HepG2 (cell line): ENCODE measurements at regions not wholly inside any gene's neighbourhood (a gene's known extent, or its start where the extent isn't known, plus 50 kb on each side); places are given as distances from the start of the nearest gene placed in this dataset.

Source experiments
- ATAC-seq: fragments of 200-7000 bp; cut with Tn5 transposase; 3 replicates; pipeline ENCODE4 v1.9.1; 2020; ENCODE audit warnings: mild to moderate bottlenecking, moderate library complexity
- BruUV-seq: library from RNA; stranded (reverse); fragments of 400-500 nt; replicated peaks from 2 replicates; lab custom pipeline; 2021; lab: Mats Ljungman, UMichigan
- CTCF ChIA-PET: fragments of 300-600 bp; formaldehyde crosslinking; extraction: SDS; loops from one replicate; lab custom pipeline; 2021; ENCODE audit warnings: low total read pairs, inconsistent platforms, low intra/inter-chr PET ratio; lab: Yijun Ruan, JAX
- POLR2A ChIA-PET: fragments of 350-600 bp; sonication (Branson Sonifier 250); formaldehyde crosslinking; loops from one replicate; lab custom pipeline; 2020; ENCODE audit warnings: antibody characterized with exemption, inconsistent platforms; lab: Yijun Ruan, JAX
- DNase-seq: peaks from one replicate; pipeline ENCODE4 v3.0.0-alpha.2; 2015; ENCODE audit warnings: low spot score
- FAIRE-seq: peaks from 3 replicates; lab custom pipeline; 2011; peaks lifted over from hg19 to GRCh38; lab: Jason Lieb, UNC
- H2AFZ ChIP-seq: one replicate; pipeline ENCODE4 v1.6.1; 2011; ENCODE audit warnings: low read length, inconsistent platforms
- H3K27ac ChIP-seq: fragments of 300-600 bp; 3 replicates; pipeline ENCODE4 v1.8.0; 2011; ENCODE audit warnings: mixed run types, mild to moderate bottlenecking, mixed read lengths, low read length, inconsistent platforms; ENCODE audit not compliant: insufficient read depth; ENCODE audit errors: extremely low read length
- H3K27me3 ChIP-seq, 2 experiments: fragments of 200-600 bp in 1 of 2; 2 replicates in 1 of 2; 3 replicates in 1 of 2; pipeline versions ENCODE4 v1.6.0 to v1.8.0; 2011; ENCODE audit warnings: low read length in 2 of 2, mild to moderate bottlenecking in 2 of 2, moderate library complexity in 2 of 2, inconsistent platforms in 1 of 2; ENCODE audit not compliant: insufficient read depth in 2 of 2, control insufficient read depth in 1 of 2
- H3K36me3 ChIP-seq, 2 experiments: fragments of 200-600 bp in 1 of 2; replicated peaks in 1 of 2; 2 replicates in 1 of 2; 3 replicates in 1 of 2; pipeline versions ENCODE4 v1.5.1 to v1.8.0; 2011; ENCODE audit warnings: low read length in 2 of 2, inconsistent platforms in 1 of 2; ENCODE audit not compliant: insufficient read depth in 2 of 2, control insufficient read depth in 1 of 2
- H3K4me1 ChIP-seq: 2 replicates; pipeline ENCODE4 v1.5.1; 2012; ENCODE audit warnings: low read length, inconsistent platforms; ENCODE audit not compliant: insufficient read depth
- H3K4me2 ChIP-seq: 2 replicates; pipeline ENCODE4 v1.6.0; 2011; ENCODE audit warnings: low read depth, low read length, inconsistent platforms
- H3K4me3 ChIP-seq, 3 experiments: fragments of 200-600 bp in 1 of 3; sonication (generic), shearing (Covaris generic) in 1 of 3; replicated peaks in 1 of 3; 2 replicates each; pipeline ENCODE4 v1.5.1; 2011 to 2016; ENCODE audit warnings: low read length in 3 of 3, inconsistent platforms in 2 of 3, low read depth in 2 of 3, mild to moderate bottlenecking in 2 of 3, control low read depth in 1 of 3, mixed read lengths in 1 of 3; ENCODE audit not compliant: insufficient read depth in 1 of 3
- H3K79me2 ChIP-seq: one replicate; pipeline ENCODE4 v1.6.1; 2011; ENCODE audit warnings: low read length, inconsistent platforms; ENCODE audit not compliant: insufficient read depth
- H3K9ac ChIP-seq: 2 replicates; pipeline ENCODE4 v1.6.0; 2011; ENCODE audit warnings: mild to moderate bottlenecking, low read depth, low read length, inconsistent platforms; ENCODE audit not compliant: insufficient read depth
- H3K9me3 ChIP-seq: 2 replicates; pipeline ENCODE4 v1.5.1; 2012; ENCODE audit warnings: mild to moderate bottlenecking, low read length
- H4K20me1 ChIP-seq: 2 replicates; pipeline ENCODE4 v1.6.0; 2011; ENCODE audit warnings: inconsistent platforms, mild to moderate bottlenecking, low read length, moderate library complexity; ENCODE audit not compliant: insufficient read depth
- FOXK1 ChIP-seq: sonication (generic); formaldehyde crosslinking; IDR thresholded peaks from 2 replicates; pipeline ENCODE4 v1.4.0; 2020; ENCODE audit warnings: low read depth, missing genetic modification reagents, borderline replicate concordance
- FOXO1 ChIP-seq: sonication (generic); formaldehyde crosslinking; IDR thresholded peaks from 2 replicates; pipeline ENCODE4 v1.4.0; 2020; ENCODE audit warnings: missing genetic modification reagents
- GZF1 ChIP-seq: sonication (generic); formaldehyde crosslinking; IDR thresholded peaks from 2 replicates; pipeline ENCODE4 v1.5.1; 2020; ENCODE audit warnings: mild to moderate bottlenecking, missing genetic modification reagents
- PITX1 ChIP-seq: sonication (generic); formaldehyde crosslinking; IDR thresholded peaks from 2 replicates; pipeline ENCODE4 v1.5.1; 2020; ENCODE audit warnings: mild to moderate bottlenecking, missing genetic modification reagents
- RFX3 ChIP-seq: IDR thresholded peaks from 2 replicates; pipeline ENCODE4 v1.6.1; 2016; ENCODE audit warnings: missing biosample characterization, missing genetic modification reagents
- STAG1 ChIP-seq: sonication (generic); formaldehyde crosslinking; IDR thresholded peaks from 2 replicates; pipeline ENCODE4 v1.4.0; 2020; ENCODE audit warnings: missing genetic modification reagents
- ZC3H13 ChIP-seq: sonication (generic); formaldehyde crosslinking; IDR thresholded peaks from 2 replicates; pipeline ENCODE4 v1.8.1; 2023; ENCODE audit warnings: mild to moderate bottlenecking, missing genetic modification reagents, moderate library complexity
- ZNF33A ChIP-seq: sonication (generic); formaldehyde crosslinking; IDR thresholded peaks from 2 replicates; pipeline ENCODE4 v1.5.1; 2020; ENCODE audit warnings: missing genetic modification reagents, mild to moderate bottlenecking, moderate library complexity, borderline replicate concordance
- ZNF33B ChIP-seq: sonication (generic); formaldehyde crosslinking; IDR thresholded peaks from 2 replicates; pipeline ENCODE4 v1.5.1; 2020; ENCODE audit warnings: mild to moderate bottlenecking, missing genetic modification reagents
- WGBS: methylation state at CpG from one replicate; pipeline ENCODE4 v1.1.6; 2017; ENCODE audit warnings: low lambda C conversion rate; 5-methylcytosine and 5-hydroxymethylcytosine counted together
- in situ Hi-C: cut with HindIII; loops from 2 replicates; pipeline ENCODE4 v1.10.0; 2017; ENCODE audit warnings: low pct_unique_long_range_greater_than_20kb; ENCODE audit not compliant: extremely low pct_ligation_motif_present
- intact Hi-C: fragments of 100-400 bp; cut with micrococcal nuclease; formaldehyde crosslinking; loops from one replicate; pipeline ENCODE4 v1.10.0; 2022; ENCODE audit not compliant: unreplicated experiment
- TF ChIP-seq, protein P1 (sequence below): fragments of 450-650 bp; IDR thresholded peaks from 2 replicates; pipeline ENCODE4 v1.6.1; 2016
- TF ChIP-seq, protein P2 (sequence below): sonication (generic); formaldehyde crosslinking; IDR thresholded peaks from 2 replicates; pipeline ENCODE4 v1.8.1; 2022; ENCODE audit warnings: mild to moderate bottlenecking, missing genetic modification reagents
- TF ChIP-seq, protein P3 (sequence below): sonication (generic); formaldehyde crosslinking; IDR thresholded peaks from 2 replicates; pipeline ENCODE4 v1.4.0; 2020; ENCODE audit warnings: missing genetic modification reagents
- TF ChIP-seq, protein P4 (sequence below): IDR thresholded peaks from 2 replicates; pipeline ENCODE4 v1.6.1; 2016; ENCODE audit warnings: control low read depth
- TF ChIP-seq, protein P5 (sequence below): sonication (generic); formaldehyde crosslinking; IDR thresholded peaks from 2 replicates; pipeline ENCODE4 v1.5.0; 2020; ENCODE audit warnings: missing genetic modification reagents
- TF ChIP-seq, protein P6 (sequence below): sonication (generic); formaldehyde crosslinking; IDR thresholded peaks from 2 replicates; pipeline ENCODE4 v1.4.0; 2020; ENCODE audit warnings: missing genetic modification reagents; ENCODE audit errors: not compliant biosample characterization
- TF ChIP-seq, protein P7 (sequence below): sonication (generic); formaldehyde crosslinking; IDR thresholded peaks from 2 replicates; pipeline ENCODE4 v1.4.0; 2020; ENCODE audit warnings: mild to moderate bottlenecking, missing genetic modification reagents

DNA sequence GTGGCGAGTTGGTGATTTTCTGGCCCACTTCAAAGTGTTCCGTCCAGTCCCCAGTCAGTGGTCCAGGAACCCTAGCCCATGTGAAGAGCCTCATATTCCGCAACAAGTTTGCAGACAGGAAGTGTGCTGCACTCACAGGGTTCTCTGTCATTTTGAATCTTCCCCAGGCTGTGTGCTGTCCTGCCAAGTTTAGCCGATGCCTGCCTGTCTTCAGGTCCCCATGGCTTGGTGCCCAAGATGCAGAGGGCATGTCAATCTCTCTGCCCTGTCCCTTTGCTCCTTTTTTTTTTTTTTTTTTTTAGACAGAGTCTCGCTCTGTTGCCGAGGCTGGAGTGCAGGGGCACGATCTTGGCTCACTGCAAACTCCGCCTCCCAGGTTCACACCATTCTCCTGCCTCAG lies 69.9 kb upstream of the ATXN1 start:
- Histone ChIP-seq H4K20me1 (no peaks in the 10 kb centered on the region), H3K79me2 (no peaks in the 10 kb centered on the region), H3K4me2 (no peak overlapping the region), H3K4me1 (no peaks in the 10 kb centered on the region), H3K36me3 (no peaks in the 10 kb centered on the region), H3K27ac (no peak overlapping the region), H3K9me3 (no peaks in the 10 kb centered on the region), H2AFZ (no peak overlapping the region), H3K9ac (no peak overlapping the region), H3K27me3 (peaks cover 1 to 21% of the 10 kb centered on the region in 2 experiments; a peak in 3 of 5 replicates), H3K4me3 (no peak overlapping the region)
- in situ Hi-C loops (no loop called here), intact Hi-C loops (no loop called here)
- CTCF ChIA-PET = no interaction called here
- DNase-seq (no peak), ATAC-seq (no peak), FAIRE-seq (no peak)
- POLR2A ChIA-PET = no interaction called here
- 40% methylated on average over 8 of the region's 8 CpGs for WGBS
- no TSS peak for BruUV-seq
- TF ChIP-seq ZNF33A (CRISPR knock-in tag) (no peak), ZNF33B (no peak), GZF1 (no peak), FOXK1 (CRISPR knock-in tag) (no peak), ZC3H13 (CRISPR knock-in tag) (no peak), PITX1 (no peak), STAG1 (no peak), FOXO1 (CRISPR knock-in tag) (no peak), RFX3 (CRISPR knock-in tag) (no peak)
- TF ChIP-seq, protein P1, sequence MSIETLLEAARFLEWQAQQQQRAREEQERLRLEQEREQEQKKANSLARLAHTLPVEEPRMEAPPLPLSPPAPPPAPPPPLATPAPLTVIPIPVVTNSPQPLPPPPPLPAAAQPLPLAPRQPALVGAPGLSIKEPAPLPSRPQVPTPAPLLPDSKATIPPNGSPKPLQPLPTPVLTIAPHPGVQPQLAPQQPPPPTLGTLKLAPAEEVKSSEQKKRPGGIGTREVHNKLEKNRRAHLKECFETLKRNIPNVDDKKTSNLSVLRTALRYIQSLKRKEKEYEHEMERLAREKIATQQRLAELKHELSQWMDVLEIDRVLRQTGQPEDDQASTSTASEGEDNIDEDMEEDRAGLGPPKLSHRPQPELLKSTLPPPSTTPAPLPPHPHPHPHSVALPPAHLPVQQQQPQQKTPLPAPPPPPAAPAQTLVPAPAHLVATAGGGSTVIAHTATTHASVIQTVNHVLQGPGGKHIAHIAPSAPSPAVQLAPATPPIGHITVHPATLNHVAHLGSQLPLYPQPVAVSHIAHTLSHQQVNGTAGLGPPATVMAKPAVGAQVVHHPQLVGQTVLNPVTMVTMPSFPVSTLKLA = no peak
- TF ChIP-seq, protein P2, sequence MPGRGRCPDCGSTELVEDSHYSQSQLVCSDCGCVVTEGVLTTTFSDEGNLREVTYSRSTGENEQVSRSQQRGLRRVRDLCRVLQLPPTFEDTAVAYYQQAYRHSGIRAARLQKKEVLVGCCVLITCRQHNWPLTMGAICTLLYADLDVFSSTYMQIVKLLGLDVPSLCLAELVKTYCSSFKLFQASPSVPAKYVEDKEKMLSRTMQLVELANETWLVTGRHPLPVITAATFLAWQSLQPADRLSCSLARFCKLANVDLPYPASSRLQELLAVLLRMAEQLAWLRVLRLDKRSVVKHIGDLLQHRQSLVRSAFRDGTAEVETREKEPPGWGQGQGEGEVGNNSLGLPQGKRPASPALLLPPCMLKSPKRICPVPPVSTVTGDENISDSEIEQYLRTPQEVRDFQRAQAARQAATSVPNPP (CRISPR knock-in tag) = no peak
- TF ChIP-seq, protein P3, sequence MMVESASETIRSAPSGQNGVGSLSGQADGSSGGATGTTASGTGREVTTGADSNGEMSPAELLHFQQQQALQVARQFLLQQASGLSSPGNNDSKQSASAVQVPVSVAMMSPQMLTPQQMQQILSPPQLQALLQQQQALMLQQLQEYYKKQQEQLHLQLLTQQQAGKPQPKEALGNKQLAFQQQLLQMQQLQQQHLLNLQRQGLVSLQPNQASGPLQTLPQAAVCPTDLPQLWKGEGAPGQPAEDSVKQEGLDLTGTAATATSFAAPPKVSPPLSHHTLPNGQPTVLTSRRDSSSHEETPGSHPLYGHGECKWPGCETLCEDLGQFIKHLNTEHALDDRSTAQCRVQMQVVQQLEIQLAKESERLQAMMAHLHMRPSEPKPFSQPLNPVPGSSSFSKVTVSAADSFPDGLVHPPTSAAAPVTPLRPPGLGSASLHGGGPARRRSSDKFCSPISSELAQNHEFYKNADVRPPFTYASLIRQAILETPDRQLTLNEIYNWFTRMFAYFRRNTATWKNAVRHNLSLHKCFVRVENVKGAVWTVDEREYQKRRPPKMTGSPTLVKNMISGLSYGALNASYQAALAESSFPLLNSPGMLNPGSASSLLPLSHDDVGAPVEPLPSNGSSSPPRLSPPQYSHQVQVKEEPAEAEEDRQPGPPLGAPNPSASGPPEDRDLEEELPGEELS (CRISPR knock-in tag) = no peak
- TF ChIP-seq, protein P4, sequence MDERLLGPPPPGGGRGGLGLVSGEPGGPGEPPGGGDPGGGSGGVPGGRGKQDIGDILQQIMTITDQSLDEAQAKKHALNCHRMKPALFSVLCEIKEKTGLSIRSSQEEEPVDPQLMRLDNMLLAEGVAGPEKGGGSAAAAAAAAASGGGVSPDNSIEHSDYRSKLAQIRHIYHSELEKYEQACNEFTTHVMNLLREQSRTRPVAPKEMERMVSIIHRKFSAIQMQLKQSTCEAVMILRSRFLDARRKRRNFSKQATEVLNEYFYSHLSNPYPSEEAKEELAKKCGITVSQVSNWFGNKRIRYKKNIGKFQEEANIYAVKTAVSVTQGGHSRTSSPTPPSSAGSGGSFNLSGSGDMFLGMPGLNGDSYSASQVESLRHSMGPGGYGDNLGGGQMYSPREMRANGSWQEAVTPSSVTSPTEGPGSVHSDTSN (CRISPR knock-in tag) = no peak
- TF ChIP-seq, protein P5, sequence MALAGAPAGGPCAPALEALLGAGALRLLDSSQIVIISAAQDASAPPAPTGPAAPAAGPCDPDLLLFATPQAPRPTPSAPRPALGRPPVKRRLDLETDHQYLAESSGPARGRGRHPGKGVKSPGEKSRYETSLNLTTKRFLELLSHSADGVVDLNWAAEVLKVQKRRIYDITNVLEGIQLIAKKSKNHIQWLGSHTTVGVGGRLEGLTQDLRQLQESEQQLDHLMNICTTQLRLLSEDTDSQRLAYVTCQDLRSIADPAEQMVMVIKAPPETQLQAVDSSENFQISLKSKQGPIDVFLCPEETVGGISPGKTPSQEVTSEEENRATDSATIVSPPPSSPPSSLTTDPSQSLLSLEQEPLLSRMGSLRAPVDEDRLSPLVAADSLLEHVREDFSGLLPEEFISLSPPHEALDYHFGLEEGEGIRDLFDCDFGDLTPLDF (CRISPR knock-in tag) = no peak
- TF ChIP-seq, protein P6, sequence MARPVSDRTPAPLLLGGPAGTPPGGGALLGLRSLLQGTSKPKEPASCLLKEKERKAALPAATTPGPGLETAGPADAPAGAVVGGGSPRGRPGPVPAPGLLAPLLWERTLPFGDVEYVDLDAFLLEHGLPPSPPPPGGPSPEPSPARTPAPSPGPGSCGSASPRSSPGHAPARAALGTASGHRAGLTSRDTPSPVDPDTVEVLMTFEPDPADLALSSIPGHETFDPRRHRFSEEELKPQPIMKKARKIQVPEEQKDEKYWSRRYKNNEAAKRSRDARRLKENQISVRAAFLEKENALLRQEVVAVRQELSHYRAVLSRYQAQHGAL (CRISPR knock-in tag) = no peak
- TF ChIP-seq, protein P7, sequence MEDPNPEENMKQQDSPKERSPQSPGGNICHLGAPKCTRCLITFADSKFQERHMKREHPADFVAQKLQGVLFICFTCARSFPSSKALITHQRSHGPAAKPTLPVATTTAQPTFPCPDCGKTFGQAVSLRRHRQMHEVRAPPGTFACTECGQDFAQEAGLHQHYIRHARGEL = no peak
